Activated CD8-positive, alpha-beta memory T cell treated with anti-CD3 and anti-CD28 coated beads, Interleukin-2, amount 50 U/mL, for 1 hour (primary cell): ENCODE measurements at regions not wholly inside any gene's neighbourhood (a gene's known extent, or its start where the extent isn't known, plus 50 kb on each side); places are given as distances from the start of the nearest gene placed in this dataset.

ENCODE experiments used
- DNase-seq: peaks from one replicate; pipeline ENCODE4 v3.0.0-alpha.2; 2020; ENCODE audit errors: extremely low read depth

DNA sequence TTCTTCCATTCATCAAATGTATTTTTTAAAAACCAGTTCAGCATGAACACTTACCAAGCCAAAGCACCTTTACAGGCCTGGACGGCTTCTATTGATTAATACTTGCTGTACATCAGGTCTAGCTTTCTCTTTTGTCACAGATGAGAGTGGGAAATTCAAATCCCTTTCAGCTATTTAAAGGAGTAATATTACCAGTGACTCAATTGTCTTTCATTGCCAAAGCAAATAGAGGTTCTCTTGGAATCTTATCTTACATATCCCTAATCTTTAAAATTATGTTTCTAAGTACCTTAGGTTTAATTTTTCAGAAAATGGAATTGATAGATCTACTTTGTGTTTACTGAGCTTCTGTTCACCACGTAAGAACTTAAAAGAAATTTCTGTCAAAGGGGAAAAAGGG is 922.9 kb downstream of the NSUN3 start:
- DNase-seq, result no peak

DNA sequence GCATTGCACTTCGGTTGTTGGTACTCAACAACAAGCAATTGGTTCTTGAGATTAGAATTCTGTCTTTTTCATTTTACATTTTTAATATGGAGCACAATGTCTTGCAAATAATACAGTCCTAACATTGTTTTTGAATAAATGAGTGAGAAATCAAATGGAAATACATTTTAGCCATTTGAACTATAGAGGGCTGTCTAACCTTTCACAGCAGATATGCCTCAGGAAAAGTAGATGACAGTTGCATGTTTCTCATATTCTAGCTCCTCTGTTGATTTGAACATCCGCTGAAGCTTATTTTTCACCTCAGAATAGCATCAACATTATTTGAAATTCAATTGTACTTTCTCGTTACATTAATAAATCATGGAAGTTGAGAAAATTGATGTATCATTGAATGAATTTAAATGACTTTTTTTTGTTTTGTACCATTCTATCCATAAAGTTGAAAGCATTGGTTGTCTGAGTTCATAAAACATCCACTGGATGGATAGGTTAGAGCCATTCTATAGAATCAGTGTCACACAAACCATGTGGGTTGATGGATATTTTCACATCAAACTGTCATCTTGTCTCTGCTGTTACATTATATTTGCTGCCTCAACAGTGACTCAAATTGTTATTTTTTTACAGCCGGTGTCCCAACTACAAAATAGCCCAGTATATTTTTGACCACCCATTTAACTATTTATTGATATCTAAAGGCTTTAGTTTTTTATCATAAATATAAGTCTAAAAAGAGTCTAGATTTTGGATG is 928.3 kb downstream of the NSUN3 start:
- DNase-seq, result no peak

DNA sequence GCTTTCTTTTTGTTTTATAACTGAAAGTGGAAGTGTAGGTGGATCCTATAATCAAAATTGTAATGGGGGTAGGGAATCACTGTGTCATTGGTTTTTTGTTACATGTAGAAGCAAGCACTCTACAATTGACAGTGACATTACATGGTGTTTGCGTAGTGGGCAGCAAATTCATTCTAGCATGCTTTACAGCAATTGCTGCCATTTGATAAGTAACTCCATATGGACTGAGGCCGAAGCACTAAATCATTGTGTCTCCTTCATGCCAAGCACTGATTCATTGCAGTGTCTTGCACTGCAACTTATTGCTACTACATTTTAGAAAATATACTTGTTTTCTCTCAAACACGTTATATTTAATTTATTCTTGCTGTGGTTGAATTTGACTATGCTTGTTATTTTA is 933.9 kb downstream of the NSUN3 start:
- no peak for DNase-seq

DNA sequence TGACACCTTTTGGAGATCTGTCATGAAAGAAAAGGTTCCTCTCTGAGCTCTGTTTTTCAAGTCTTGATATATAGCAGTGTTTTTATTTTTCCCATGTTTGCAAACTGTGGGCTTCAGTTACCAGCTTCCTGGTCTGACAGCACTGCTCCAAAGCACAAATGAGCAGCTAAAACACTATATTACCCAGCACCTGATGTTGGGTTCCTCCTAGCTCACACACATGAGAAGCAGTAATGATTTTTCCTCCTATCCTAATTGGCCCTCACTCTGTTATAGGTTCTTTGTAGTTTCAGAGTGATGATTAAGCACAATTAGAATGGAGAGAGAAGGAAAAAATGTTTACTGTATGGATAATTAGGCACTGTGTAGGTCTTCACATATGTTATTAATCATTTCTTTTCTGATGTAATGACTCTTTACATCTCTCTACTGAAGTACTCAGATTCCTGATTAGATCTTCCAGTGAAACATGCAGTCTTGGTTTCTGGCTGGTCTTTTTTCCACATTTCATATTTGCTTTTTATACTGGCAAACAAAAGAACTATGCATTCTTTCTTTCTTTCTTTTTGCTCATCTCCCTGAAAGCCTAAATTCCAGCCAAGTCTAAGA is 939.7 kb downstream of the NSUN3 start:
- no peak for DNase-seq

DNA sequence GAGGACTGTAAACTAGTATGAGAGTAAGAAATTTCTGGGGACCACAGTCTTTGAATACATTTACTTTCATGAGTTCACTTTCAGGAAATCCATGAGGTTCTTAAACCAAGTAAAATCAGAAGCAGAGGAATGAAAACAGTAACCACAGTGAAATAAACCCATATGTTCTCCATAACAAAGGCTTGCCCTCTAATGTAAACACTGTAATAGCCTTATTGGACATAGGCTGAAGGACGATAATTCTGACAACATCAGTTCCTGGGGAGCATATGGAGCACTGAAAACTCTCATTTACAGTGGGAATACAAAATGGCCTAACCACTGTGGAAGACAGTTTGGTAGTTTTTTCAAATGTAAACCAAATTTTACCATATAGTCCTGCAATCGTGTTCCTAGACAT is 965.8 kb downstream of the NSUN3 start:
- DNase-seq, result no peak

DNA sequence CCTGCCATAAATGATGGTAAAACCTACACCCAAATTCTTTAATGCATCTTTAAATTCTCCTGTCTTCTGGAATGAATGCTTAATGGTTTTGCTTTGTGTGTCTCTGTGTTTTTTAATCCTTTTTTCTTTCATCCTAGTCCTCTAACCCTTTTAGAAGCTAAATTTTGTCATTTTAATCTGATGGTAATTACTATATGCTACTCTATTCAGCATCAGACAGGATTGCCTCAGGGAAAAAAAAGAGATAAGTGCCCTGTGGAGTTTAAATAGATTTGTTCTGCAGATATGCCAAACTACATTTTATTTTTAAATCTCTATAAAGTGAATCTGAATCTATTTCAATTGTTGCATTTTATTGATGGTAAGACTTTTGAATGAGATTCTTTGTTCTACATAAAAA is 966.8 kb downstream of the NSUN3 start:
- no peak for DNase-seq

DNA sequence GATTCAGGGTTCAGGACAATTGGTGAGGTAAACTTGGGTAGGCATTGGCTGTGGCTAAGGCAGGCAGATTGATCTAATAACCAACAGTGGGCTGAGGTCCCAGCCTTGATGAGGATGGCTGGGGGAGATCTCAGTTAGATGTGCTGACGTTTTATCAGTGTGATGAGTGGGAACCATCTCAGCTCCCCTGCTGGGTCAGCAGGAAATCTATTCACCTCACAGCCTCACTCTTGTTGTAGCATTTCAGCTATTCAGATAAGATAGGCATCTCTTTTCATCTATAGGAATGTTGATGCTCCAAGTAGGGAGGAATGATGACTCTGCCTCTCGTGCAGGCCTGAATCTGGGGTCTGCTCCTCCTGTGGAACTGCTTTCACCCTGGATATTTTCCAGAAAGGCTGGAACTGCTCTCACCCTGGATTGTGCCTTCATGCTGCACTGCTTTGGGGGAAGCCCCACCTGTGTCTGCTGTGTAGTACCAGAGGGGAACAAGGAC is 973.7 kb downstream of the NSUN3 start:
- DNase-seq, result no peak

DNA sequence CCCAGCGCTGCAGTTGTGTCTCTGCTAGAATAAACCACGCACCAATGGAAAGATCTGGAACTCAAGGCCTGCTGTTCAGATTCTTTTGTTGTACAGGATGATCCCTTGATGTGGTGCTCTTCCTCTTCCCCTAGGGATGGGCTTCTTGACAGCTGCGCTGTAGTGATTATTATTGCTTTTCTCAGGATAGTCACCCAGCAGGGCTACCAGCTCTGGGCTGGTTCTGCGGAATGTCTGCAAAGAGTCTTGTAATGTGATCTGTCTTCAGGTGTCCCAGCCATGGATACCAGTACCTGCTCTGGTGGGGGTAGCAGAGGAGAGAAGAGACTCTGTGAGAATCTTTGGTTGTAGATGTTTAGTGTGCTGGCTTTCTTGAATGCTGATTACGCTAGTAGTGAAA is 974.2 kb downstream of the NSUN3 start:
- DNase-seq, result no peak

DNA sequence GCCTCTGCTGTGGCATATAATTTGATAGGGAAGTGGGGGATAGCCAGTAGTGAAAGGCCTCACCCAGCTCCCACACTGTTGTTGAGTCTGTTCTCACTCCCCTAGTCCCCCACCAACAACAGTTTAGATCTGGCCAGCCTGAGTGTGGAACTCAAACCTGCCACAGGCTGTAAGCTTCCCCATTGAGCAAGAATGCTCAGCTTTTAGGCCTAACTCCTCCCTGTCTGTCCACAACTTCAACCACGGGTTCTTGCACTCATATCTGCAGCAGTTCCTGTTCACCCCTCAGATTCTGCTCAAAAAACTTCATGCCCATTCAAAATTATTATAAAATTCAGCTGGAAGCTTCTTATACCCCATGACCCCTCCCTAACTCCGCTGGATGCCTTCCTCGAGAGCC is 975.1 kb downstream of the NSUN3 start:
- DNase-seq, result no peak

DNA sequence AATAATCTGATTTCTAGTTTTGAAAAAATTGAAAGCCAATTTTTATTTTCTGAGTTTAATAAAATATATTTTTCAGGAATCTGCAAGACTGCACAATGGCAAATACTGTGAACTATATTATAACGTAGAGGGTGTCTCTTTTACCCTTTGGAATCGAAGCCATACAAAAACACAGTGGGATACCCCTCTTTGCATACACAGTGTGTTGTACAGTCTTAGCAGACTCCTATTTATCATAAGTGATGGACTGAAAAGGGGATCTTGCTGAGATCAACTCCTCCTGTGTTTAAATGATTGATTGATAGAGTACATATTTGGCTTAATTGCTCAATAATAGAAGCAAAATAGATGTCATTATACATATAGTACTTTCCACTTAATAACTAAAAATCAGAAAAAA is 981.2 kb downstream of the NSUN3 start:
- DNase-seq, result no peak

DNA sequence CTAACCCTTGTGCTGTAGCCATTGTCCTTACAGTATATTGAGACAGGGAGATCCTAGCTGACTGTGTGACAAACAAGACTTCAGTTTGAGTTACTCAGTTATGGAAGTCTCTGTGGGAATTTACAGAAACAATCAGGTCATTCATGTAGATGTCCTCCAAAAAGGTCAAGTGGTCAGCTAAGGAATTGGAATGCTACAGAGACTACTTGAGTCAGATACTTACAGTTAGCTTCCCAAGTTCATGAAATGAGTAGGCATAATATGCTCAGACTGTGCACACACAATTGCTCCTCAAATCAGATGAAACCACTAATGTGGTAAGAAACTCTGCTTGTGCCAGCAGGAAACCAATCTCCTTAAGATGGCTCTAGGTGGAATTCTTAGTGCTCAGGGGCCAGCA is 985.7 kb downstream of the NSUN3 start:
- no peak for DNase-seq

DNA sequence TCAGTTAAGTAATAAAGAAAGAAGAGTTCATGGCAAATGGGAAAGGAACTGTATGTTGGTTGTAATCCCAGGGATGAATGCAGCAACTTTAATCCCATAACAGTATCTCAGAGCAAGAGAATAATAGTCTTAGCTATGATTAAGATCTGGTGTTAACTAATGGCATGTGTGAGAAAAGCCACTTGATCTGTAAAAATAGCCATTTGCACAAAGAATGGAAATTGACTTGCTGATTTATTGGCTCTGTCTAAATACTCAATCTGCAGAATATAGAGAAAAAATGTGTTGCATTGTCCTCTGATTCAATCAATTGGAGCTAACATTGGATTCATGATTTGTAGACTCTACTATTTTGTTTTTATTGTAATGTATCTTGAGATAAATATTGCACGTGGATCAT is 987.0 kb downstream of the NSUN3 start:
- no peak for DNase-seq

DNA sequence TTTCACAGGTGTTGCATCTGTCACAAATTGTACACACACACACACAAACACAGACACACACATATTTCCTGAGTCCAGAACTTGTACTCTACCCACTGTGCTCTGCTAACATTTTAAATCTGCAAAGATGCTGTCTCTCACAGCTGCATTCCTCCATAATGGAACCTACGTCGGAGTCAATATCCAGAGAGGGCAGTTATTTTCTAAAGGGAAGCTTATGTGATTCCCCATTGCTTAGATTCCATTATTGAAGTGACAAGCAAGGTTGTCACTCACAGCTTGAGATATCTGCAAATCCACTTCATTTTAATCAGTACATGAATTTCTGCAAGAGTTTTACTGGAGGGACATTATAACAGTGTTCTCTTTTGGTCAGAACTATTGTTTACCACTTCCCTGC is 992.4 kb downstream of the NSUN3 start:
- no peak for DNase-seq

DNA sequence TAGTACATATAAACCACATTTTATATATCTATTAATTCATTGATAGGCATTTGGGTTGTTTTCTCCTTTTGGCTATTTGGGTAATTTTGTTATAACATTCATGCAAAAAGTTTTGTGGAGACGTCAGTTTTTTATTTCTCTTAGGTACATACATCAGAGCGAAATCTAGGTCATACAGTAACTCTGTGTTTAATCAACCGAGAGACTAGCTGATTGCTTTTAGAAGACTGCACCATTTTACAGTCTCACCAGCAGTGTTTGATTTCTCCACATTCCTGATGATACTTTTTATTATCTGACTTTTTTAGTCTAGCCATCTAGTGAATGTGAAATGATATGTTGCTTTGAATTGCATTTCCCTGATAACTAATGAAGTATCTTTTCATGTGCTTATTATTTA is 1019.3 kb downstream of the NSUN3 start:
- no peak for DNase-seq

DNA sequence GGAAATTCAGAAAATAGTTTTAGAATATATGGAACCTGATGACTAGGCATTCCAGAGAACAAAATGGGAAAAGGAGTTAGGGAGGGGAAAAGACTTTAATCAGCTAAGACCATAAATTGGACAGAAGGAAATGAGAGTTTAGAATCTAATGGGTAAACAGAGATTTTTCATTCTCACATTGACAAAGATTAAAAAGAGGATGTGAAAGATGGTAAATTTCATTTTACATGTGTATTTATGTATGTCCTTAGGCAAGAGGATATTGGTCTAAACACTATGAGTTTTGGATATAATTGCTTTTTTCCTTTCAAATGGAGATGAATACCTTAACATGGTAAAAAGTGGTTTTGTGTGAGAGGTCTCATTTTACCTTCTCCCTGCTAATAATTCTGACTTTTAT is 1021.9 kb downstream of the NSUN3 start:
- no peak for DNase-seq

DNA sequence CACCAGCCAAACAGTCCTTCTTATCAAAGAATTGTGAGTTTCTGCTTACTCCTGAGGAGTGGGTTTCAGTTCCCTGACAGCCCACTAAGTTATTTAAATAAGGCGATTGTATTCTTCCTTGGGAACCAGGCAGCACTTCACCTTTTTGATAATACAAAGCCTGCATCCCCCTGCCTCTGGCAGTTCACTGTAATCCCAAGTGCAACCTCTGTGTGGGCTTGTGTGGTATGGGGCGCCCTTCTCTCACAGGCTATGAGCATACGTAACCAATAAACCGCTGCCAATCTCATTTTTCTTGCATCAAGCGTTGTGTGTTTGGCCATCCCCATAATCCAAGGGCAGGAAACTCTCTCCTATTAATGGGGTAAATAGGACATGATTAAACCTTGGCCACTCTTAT is 1025.6 kb downstream of the NSUN3 start:
- no peak for DNase-seq

DNA sequence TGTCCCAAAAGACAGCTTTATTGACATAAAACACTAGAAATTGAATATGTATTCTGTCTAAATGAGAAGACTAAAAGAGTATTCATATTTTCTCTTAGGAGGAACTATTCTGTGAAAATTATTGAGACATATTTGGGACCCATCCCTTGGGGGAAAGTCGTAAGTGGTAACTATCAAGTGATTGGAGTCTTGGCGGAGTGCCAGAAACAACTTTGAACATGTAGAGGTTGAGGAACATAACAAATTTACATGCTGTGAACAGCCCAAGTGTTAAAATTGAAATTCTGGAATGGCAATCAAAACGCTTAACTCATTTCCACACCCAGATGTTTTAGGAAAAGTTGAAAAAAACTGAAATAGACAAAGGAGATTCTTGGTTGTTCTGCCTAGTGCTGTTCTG is 1034.6 kb downstream of the NSUN3 start:
- no peak for DNase-seq

DNA sequence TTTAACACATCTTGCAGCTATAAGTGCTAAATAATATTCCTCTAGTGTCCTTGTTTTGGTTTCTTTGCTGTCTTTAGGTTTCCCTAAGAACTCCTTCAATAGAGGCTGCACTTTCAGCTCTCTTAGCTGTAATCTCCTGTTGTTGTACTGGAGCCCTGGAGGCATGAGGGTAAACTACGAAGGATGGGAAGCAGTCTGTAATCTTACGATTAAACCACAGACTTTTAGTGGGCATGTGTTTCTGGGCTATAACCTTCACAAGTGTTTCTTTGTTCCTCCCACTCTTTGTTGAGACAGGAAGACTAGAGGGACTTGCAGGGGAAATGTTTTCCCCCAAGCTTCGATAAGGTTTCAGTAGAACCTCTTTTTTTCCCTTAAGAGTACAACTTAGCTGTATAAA is 1058.1 kb downstream of the NSUN3 start:
- no peak for DNase-seq

DNA sequence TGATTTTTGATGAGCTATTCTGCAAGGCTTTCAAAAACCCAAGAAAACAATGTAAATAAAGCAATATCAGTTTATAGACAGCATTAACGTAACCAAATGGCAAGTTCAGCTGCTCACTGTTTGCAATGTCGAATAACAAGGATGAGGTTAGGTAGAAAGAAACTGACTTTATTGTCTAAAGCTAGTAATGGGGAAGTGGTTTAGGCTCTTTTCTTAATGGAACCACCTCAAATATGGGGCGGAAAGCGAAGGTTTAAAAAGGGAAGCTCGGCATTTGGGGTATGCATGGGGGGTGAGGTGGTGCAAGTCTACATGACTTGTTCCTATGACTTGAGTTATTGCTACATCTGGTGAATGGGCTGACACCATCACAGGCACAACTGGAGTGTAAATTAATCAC is 1060.2 kb downstream of the NSUN3 start:
- DNase-seq, result no peak

DNA sequence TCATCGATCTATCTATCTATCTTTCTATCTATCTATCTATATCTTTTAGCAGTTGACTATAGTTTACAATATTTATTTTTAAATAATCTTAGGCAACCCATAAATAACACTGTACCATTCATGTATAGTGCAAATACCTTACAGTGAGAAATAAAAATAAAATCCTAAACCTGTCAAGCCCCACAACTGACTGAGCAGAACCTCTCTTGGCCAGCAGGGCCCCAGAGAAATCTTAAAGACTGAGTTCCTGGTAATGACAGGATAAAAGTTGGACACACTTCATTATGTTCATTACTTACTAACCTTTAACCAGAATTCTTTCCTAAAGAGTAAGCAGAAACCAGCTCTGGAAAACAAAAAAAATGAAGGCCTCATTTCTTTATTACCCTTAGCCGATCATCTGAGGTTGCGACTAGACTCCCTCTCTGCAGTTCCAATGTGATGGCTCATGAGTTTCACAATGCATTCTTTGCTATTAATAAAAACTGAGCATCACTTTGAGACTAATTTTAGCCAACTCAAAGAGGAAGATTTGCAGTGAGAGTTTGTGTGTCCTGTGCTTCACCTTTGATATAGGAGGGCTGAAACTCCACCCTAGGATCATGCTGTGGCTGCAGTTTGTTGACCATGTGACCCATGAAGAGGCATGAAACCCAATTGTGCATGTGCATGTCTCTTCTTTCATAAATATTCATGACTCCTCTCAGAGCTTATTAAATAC is 1072.0 kb downstream of the NSUN3 start:
- no peak for DNase-seq

DNA sequence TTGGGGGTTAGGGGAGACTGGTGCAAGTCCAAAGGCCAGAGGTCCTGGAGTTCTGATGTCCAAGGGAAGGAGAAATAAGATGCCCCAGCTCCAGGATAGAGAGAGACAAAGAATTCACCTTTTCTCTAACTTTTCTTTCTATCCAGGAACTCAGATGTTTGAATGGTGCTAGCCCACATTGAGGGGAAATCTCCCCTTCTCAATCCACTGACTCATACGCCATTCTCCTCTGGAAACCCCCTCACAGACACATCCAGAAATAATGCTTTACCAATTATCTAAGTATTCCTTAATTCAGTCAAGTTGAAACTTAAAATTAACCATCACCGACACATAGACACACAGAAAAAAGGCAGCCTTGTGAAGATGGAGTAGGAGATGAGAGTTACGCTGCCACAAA is 1085.2 kb downstream of the NSUN3 start:
- no peak for DNase-seq

DNA sequence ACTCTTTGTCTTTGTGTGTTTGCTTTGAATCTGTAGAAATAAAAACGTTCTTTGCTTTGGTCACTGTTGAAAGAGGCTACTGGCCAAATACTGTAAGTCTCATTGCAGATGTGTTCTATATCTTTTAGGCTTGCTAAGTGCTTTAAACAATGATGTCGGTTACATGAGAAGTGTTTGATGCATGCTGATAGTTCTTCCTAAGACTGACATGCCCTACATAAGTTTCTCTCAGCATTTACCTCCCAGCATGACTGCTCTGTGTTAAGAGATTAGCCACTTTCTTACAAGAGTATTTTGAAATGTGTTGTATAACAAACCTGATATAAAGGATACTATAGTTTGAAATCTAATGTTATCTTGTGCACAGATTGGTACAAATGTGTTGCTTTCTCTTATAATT is 1088.7 kb downstream of the NSUN3 start:
- no peak for DNase-seq

DNA sequence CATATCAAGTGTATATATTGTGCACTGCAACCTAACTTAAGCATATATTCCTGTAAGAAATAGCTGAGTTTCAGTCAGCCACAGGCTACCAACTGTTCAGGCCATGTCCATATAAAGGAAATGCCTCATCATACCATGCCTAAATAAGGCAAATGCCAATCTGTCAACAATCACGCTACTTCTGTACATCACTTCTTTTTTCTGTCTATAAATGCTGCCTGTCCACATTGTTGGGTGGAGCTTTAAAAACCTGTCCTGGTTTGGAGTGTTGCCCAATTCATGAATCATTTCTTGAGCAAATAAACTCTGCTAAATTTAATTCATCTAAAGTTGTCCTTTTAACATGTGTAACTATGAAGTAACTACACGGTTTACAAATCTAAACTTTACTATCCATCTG is 1091.9 kb downstream of the NSUN3 start:
- DNase-seq, result no peak
